ENCODE measurements at regions not wholly inside any gene's neighbourhood (a gene's known extent, or its start where the extent isn't known, plus 50 kb on each side); places are given as distances from the start of the nearest gene placed in this dataset.

DNA sequence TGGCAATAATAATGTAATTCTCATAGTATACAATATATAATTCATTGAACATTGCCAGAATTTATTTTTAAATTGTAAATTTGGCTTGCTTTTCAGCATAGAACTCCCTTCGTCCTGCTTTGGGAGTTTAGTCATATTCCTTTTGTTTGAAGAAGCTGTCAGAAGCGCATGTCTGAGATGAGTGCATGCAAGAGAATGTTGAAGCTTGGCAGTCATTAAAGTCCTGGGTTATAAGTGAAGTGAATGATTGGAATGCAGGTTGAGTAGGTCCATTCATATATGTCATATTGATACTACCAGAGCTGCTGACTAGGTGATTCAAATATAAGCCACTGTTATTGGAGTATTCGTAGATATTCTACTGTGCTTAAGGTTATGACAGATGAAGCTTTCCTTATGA lies 243.6 kb upstream of the MDFIC2 start:
- TF ChIP-seq, protein P1, sequence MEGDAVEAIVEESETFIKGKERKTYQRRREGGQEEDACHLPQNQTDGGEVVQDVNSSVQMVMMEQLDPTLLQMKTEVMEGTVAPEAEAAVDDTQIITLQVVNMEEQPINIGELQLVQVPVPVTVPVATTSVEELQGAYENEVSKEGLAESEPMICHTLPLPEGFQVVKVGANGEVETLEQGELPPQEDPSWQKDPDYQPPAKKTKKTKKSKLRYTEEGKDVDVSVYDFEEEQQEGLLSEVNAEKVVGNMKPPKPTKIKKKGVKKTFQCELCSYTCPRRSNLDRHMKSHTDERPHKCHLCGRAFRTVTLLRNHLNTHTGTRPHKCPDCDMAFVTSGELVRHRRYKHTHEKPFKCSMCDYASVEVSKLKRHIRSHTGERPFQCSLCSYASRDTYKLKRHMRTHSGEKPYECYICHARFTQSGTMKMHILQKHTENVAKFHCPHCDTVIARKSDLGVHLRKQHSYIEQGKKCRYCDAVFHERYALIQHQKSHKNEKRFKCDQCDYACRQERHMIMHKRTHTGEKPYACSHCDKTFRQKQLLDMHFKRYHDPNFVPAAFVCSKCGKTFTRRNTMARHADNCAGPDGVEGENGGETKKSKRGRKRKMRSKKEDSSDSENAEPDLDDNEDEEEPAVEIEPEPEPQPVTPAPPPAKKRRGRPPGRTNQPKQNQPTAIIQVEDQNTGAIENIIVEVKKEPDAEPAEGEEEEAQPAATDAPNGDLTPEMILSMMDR (IDR thresholded peaks at IDR 0.05 in 4 of 5, conservative IDR thresholded peaks at IDR 0.05 in 1 of 5), result no peak
- TF ChIP-seq POLR2A (IDR thresholded peaks at IDR 0.05), result no peak

All from gastrocnemius medialis (tissue), 4 donors.